GM04504 (cell line): ENCODE measurements at regions not wholly inside any gene's neighbourhood (a gene's known extent, or its start where the extent isn't known, plus 50 kb on each side); places are given as distances from the start of the nearest gene placed in this dataset.

Experiments
- DNase-seq: peaks from one replicate; pipeline ENCODE4 v3.0.0-alpha.2; 2012; ENCODE audit warnings: low read depth

DNA sequence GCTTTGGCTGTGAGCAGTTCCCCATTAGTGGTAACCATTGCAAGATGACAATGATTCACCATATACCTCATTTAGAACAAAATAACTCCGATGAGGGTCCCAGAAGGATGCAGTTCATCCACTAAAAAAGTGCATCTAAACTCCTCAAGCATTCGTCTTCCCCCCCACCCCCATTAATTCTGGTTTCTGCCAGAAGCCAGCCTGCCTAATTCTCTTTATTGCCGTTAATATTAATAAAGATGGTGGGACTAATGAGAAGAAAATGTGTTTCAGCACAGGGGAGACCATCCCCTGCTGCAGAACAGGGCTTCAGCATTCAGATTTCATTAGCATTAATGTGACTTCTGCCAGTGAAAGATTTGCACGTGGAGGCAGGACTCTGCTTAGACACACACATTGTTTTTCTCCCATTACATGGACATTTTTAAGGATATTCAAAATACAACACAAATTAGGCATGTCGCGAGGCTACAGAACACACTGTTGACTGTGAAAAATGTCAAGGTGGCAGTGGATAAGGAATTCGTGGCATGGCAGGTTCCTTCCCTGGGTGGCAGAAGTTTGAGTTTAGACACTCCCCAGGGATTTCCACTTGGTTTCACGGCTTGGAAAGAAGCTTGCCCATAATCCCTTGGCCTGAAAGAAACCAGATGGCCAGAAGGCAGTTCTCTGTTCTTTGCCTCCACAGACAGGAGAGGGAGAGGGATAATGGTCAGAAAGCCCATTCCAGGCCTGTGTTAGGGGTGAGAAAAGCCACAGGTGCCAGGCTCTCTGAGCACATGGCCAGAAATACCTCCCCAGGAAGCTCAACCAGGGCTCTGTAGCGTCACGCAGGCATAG, 236.5 kb downstream of the FOXO1 start:
- DNase-seq, result no peak

DNA sequence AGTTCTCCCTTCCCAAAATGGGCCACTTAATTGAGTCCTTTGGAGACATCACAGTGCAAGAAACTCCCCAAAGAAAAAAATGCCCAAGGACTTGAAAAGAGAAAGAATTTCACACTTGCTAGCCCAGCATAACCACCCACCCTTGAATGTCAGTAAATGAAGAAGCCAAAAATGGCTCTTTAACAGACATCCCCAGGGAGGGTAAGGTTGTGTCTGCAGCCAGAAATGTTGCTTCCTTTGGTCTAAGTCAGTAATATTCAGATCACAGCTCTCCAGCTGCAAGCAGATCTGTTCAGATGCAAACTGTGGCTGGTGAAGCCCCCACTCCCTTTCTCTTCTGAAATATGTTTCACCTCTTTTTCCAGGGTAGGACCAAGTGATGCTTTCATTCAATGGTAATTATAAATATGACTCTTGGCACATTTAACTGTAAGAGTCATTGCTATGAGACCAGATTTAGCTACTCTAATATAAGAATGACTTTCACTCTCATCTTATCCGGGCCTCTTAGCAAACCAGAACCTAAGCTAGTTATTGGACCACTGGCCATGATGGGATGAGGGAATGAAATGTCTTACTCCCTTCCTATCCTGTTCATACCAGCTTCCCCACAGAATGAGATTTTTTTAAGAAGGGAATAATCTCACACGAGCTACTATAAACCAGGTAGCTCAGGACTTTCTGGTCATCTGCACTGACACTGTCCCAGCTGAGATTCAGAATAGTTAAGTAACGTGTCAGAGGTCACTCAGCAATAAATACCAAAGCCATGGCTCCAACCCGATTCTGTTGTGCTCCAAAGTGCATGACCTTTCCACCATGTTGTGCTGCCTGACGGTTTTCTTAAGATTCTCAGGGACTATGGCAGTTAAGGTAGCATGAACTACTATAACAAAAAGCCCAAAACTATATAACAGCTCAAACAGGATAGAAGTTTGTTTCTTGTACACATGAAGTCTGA, 234.1 kb downstream of the FOXO1 start:
- no peak for DNase-seq

DNA sequence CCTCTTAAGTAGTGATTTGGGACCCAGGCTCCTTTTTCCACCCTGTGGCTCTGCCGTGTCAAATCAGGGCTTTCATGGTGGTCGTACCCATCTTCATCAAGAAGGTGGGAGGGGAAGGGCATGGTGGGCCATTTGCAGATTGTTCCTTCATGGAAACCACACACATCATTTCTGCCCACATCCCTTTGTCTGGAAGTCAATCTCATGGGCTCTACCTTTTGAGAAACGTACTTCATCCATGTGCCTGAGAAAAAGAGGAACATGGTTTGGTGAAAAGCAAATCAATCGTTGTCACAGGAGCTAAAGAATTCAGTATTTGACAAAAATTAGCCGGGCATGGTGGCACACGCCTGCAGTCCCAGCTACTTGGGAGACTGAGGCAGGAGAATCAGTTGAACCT, 233.4 kb downstream of the FOXO1 start:
- no peak for DNase-seq

DNA sequence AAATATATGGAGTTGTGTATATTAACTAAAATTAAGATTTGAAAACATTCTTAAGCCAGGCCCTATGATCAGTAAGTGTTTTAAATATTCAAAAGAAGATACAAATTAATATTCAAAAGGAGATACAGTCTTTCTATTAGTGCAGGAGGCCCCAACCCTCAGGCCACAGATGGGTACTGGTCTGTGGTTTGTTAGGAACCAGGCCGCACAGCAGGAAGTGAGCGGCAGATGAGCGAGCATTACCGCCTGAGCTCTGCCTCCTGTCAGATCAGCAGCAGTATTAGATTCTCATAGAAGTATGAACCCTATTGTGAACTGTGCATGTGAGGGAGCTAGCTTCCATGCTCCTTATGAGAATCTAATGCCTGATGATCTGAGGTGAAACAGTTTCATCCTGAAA, 232.9 kb downstream of the FOXO1 start:
- no peak for DNase-seq

DNA sequence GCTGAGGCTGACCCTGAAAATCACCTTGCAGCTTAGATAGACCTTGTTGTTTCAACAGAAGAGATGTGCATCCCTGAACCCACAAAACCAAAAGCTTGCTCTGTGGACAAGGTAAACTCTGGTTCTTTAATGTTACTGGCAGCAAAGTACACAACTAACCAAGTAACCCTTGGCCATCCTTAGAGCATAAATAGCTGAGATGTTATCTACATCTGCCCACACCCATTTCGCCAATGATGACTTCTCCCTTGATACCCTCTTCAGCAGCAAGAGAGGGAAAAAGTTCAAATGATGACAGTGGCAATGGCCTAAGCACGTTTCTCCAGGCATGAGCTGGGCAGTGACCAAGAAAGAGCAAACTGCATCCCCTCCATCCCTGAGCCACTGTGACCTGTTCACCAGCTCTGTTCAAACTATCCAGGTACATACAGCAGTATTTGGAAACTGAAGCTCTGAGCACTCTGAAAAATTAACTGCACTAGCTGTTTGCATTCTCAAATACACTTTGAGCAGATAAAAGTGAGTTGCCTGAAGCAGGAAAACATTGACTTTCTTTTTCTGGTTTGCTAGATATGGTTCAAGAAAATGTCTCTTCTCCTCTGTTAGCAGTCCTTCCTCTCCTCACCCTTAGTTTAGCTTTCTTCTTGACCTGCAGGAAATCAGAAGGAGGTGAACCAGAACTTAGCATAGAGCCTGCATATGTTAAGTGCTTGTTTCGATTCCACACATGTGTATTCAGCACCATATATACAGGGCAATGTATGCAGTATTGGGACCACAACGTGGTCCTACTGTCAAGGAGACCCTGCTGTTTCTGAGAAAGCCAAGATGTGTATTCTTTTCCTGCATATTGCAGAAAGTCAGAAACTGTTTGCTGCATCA, 231.7 kb downstream of the FOXO1 start:
- no peak for DNase-seq

DNA sequence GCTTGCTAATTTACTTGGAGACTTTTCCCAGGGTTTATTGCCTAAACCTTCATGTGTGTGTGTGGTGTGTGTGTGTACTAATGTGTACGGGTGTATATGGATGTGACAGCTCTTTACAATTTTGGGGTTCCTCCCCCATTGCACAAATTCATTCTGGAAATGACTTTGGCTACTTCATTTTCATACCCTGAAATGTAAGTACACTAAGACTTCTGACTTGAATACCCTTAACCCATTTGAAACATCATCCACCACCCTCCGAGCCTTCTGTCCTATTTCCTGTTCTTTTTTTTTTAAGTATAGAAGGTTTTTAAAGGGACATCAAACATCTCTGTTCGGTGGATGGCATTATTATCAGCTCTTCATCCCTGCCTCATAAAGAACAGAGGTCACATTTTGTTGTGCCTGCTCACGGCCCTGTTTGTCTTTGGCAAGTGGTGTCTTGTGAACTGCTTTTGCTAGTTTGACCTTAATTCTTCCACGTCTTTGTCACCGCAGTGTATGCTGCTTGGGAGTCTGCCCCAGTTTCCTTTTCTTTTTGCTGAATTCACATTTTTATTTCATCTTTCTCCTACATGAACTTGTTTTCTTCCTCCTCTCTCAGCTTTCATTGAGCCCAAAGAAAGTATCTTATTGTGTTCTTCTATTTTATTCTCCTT, 228.3 kb downstream of the FOXO1 start:
- DNase-seq, result no peak

DNA sequence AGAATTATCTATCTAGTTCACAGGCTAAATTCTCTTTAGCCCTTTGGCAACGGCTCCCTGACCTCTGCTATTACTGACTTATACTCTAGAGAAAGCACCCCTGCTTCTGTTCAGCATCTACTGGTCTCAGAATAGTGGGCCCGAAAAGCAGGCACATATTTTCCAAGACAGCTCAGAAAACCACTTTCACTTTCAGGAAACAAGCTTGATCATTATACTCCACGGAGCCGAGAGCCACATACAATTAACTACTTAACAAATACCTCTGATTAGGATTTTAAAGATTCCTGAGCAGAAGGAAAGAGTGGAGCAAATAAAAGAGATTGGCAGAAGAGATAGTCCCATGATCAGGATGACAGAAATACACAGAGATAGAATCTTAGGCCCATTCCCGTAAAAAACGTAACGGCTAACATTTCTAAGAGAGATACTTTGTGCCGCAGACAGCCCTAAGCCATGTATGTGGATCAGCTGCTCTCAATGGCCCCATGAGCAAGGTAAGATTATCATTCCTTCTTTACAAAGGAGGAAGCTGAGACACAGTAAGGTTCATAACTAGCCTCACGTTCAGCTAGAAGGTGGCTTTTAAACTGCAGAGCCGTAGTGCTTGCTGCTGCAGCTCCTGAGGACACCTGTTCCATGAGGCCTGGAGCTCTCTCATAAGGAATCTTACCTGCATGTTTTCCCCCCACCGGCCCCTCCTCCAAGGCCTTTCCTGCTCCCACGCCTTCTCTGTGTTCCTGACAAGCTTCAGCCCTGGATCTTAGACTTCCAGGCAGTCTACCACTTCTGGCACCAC, 227.2 kb downstream of the FOXO1 start:
- no peak for DNase-seq

DNA sequence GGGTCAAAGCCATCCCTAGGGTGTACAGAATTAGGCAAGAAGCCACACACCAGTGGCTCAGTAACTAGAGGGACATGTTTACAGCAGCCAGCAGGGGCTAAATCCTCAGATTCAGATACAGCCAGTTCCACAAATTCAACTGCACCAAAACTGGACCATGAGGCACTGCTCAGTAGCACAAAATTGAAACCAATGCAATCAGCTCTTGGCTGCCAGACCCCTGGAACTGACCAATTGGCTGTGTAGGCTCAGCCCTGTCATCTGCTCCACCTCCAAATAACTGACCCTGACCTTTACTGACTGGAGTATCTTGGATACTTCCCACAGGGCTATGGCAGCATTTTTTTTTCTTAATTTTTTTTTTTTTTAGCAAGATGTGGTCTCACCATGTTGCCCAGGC, 226.5 kb downstream of the FOXO1 start:
- DNase-seq, result no peak

DNA sequence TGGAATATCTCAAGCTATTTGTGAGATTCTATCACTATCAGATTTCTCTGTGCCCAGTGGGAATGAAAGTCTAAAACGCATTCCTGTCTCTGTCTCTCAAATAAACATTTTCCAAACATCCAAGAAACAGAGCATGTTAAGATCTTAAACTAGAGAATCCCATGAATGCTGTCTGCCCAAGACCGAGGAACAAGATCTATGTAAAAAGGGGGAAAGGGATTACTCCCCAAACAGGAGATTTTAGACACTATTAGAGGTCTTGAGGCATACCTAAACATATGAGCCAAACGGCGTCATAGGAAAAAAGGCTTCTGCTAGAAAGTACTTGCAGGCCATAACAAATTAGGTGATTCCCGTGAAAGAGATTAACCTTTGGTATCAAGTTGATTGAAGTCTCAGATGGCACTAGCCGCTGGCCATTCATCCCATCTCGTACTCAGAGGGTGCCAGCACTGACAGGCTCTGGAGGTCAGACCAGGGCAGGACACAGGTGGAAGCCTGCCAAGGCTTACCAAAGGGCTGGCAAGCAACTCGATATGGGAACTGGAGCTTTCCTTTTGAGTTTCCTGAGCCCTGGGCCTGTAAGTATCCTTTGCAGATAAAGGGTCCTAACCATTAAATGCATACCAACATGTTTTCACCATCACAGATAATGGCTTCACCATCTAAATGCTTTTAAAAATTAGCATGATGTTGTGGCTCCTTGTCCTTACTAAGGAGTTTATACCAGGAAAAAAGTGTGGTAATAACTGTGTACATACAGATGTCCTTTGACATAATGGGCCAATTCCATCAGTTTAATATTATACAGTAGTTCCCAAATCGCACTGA, 225.2 kb downstream of the FOXO1 start:
- no peak for DNase-seq

DNA sequence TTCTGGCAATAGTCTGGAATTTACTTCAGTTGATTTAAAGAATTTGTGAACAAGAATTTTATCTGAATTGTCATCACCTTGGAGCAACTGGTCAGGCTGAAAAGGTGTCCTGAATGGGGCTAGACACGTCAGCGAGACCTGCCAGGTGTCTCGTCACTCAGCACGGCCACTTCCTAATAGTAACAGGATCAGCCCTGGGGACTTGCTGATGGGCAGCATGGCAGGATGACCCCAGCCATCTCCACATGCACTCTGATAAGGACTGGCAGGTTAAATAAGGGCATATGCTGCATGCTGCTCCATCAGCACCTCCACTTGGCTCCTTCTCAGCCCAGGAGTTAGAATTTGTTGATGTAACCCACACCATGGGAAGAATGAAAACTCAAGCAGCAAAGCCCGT, 224.2 kb downstream of the FOXO1 start:
- no peak for DNase-seq

DNA sequence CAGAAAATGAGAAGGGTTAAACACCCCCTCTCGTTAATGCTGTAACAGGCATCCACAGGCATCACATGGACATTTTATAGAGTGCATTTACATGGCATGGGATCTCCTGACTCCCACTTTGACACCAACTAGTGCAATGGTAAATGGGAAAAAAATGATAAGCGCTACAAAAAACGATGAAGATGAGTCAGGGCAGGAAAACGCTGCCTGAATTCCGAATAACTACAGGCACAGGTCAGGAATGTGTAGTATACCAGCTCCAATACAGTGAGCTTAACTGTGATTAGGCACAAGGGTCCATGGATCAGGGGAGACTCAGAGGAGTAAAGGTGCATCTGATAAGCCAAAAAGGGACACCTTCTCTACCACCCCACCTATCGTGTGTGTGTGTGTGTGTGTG, 223.6 kb downstream of the FOXO1 start:
- DNase-seq, result no peak

DNA sequence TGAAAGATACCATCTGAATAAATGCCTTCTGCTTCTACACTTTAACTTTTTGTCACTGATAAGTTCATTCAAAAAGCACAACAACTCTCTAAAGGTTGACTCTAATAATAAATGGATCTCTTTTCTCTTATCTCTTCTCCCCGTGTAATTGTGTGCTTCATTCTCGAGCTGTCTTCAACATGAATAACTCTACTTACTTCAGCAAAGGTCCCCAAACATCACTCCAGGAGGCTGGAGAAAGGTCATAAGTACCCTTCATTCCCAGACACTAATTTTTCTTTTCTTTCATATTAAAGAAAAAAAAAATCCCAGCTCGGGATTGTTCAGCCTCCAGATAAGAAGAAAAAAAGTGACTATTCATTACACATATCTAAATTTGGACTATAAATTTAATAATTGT, 222.2 kb downstream of the FOXO1 start:
- DNase-seq, result no peak

DNA sequence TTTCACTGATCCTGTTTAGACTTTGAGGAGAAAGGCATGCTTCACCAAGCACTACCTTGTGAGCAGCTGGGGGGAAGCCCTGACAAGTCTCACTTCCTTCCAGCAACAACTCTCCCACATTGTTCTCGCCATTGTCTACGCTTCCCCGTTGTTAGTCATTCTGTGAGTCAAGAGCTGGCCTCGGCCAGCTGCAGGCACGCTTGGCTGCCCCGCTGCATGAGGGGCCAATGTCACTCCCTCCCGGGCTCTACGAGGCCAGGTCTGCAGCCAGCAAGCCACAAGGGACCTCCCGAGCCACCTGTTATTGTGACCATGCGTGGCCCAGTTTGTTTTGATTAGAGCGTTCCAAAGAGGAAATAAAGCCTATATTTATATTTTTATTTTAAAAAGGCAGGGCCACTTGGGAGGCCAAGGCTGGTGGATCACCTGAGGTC, 220.9 kb downstream of the FOXO1 start:
- no peak for DNase-seq

DNA sequence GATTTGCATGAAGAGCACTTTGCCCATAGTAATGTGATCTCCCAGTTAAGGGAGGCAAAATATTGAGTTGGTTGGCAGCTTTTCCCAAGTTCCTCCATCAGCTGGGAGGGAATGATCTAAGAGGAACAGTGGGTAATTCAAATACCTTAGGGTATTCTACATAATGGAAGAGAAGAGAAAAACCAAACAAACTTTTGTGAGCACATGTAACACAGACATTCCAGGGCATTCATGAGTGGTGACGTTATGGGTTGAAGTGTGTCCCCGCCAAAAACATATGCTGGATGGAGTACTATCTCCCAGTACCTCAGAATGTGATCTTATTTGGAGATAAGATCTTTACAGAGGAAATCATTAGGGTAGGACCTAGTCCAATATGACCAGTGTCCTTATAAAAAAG, 220.1 kb downstream of the FOXO1 start:
- DNase-seq, result no peak

DNA sequence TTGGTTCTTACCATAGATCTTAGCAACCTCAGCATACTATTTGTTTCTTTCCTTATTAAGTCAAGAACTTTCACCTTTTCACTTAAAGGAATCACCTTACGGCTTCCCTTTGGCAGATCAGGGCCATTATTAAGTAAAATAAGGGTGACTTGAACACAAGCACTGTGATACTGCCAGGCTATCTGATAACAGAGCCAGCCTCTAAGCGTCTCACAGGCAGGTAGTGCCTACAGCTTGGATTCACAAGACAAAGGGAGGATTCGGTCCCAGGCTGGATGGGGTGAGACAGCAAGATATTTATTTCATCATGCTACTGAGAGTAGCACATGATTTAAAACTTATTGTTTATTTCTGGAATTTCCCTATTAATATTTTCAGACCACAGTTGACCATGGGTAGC, 218.6 kb downstream of the FOXO1 start:
- DNase-seq, result no peak

DNA sequence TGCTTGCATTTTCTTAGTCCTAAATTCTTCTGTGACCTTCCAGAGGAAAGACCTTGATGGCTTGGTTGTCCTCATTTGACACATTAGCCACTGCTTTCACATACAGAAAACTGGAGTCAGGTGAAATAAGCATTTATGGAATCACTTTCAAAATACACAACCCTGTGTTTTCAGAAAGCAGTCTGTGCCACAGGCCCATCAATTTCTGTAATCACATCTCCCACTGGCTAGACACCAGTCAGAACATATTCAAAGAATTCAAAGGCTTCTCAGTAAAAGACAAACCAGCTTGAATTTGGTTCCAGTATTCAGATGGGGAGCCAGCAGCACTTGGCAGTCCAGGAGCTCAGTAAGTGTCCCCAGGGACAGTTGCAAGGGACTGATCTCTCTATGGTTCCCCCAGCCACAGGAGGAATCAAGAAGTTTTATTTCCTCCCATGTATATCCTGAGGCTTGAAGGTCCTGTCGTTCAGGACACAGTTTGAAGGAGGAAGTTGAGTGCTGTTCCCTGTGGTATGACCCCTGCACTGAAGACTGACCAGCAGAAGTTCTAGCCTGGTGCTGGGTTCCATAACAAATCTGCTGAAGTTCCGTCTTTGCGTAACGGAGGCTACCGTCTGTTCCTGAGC, 214.3 kb downstream of the FOXO1 start:
- no peak for DNase-seq

DNA sequence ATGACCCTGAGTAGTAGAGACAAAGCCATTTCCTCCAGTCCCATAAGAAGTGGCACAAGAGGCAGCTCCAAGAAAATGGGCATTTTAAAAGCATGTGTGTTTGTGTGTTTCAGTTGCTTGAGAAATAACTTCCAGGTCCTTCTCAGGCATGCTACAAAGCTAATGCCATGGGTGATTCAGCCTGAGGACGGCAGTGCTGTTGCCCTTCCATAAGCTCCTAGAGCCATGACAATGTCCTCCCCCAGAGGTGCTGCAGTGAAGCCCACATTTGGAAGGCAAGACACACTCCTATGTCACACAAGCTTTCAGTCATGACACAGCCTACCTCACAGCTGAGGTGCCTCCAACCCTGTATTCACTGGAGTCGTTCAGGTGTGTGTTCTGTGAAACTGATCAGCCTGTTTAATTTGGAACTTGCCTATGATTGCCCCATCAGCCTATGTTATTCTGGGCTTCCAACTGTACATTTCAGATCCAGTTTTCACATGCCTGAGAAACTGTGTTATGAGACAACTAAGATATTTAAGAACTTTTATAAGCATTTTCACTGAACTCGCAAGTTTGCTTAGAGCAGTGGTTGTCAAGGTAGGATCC, 213.6 kb downstream of the FOXO1 start:
- DNase-seq, result no peak

DNA sequence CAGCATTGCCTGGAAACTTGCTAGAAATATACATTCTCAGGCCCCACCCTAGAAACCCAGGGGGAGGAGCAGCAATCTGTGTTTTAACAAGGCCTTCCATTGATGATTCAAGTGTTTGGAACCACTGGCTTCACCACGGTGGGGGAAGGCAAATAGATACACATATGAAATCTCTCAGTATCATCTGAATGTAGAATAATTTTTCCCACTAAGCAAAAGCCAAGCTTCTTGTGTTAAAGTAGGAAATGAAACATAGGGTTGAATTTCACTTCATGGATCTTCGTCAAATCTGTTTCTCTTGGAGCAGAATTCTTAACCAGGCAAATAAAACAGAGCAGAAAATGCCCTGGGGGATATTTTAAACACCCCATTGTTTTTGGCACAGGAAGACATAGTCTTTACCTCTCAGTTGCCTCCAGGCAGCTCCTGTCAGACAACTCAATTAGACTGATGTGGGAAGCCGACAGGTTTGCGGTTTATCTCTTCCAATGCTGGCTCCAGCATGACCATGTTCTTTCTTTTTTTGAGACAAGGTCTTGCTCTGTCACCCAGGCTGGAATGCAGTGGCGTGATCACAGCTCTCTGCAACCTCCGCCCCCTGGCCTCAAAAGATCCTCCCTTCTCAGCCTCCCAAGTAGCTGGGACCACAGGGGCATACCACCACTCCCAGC, 213.0 kb downstream of the FOXO1 start:
- no peak for DNase-seq
